ENCODE measurements at regions not wholly inside any gene's neighbourhood (a gene's known extent, or its start where the extent isn't known, plus 50 kb on each side); places are given as distances from the start of the nearest gene placed in this dataset.

DNA sequence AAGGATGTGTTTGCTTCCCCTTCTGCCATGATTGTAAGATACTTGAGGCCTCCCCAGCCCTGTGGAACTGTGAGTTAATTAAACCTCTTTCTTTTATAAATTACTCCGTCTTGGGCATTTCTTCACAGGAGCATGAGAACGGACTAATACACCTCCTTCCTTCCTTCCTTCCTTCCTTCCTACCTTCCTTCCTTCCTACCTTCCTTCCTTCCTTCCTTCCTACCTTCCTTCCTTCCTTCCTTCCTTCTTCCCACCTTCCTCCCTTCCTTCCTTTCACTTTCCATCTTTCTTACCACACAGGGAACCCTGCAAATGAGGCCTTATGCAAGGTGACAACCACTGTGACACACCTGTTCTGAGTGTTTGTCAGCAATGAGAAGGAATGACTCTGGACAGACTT, 141.3 kb upstream of the EXOC2 start:
- TF ChIP-seq, protein P1, sequence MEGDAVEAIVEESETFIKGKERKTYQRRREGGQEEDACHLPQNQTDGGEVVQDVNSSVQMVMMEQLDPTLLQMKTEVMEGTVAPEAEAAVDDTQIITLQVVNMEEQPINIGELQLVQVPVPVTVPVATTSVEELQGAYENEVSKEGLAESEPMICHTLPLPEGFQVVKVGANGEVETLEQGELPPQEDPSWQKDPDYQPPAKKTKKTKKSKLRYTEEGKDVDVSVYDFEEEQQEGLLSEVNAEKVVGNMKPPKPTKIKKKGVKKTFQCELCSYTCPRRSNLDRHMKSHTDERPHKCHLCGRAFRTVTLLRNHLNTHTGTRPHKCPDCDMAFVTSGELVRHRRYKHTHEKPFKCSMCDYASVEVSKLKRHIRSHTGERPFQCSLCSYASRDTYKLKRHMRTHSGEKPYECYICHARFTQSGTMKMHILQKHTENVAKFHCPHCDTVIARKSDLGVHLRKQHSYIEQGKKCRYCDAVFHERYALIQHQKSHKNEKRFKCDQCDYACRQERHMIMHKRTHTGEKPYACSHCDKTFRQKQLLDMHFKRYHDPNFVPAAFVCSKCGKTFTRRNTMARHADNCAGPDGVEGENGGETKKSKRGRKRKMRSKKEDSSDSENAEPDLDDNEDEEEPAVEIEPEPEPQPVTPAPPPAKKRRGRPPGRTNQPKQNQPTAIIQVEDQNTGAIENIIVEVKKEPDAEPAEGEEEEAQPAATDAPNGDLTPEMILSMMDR (IDR thresholded peaks at IDR 0.05) = no peak
- no peak for TF ChIP-seq POLR2A (IDR thresholded peaks at IDR 0.05)

Measured in esophagus squamous epithelium (tissue), 4 donors.